Right atrium auricular region (tissue), 2 donors: ENCODE measurements at regions not wholly inside any gene's neighbourhood (a gene's known extent, or its start where the extent isn't known, plus 50 kb on each side); places are given as distances from the start of the nearest gene placed in this dataset.
A peak's percentile ranks its signal among the peaks of the same experiment; 100 is the strongest.

ENCODE experiments used
- DNase-seq: peaks from one replicate; pipeline ENCODE4 v3.0.0-alpha.2; 2019; ENCODE audit warnings: low spot score
- H3K27ac ChIP-seq, 2 donors: fragments of 200-600 bp; sonication (generic); 1 replicate in 1 of 2; 2 replicates in 1 of 2; pipeline ENCODE4 v1.5.1; 2016 to 2019
- H3K27me3 ChIP-seq, 2 donors: fragments of 200-600 bp; sonication (generic); one replicate each; pipeline versions ENCODE4 v1.5.1 to v1.6.0; 2017 to 2019
- H3K36me3 ChIP-seq: fragments of 200-600 bp; sonication (generic); one replicate; pipeline ENCODE4 v1.5.1; 2016
- H3K4me1 ChIP-seq, 2 donors: fragments of 200-600 bp; sonication (generic); one replicate each; pipeline versions ENCODE4 v1.5.1 to v1.6.0; 2017 to 2019
- H3K4me3 ChIP-seq, 2 donors: fragments of 200-600 bp; sonication (generic); 1 replicate in 1 of 2; 2 replicates in 1 of 2; pipeline ENCODE4 v1.5.1; 2017 to 2019; ENCODE audit warnings: mild to moderate bottlenecking in 1 of 2, moderate library complexity in 1 of 2
- H3K9me3 ChIP-seq, 2 donors: fragments of 200-600 bp; sonication (generic); one replicate each; pipeline ENCODE4 v1.5.1; 2019
- TF ChIP-seq, protein P1 (sequence below), 2 donors: fragments of 200-600 bp; sonication (generic); IDR thresholded peaks; one replicate each; pipeline ENCODE4 v1.5.1; 2019; ENCODE audit warnings: antibody characterized with exemption in 2 of 2

- H3K9me3 ChIP-seq: no peaks in the 10 kb centered on the region
- H3K4me1 ChIP-seq: no peaks in the 10 kb centered on the region
- DNase-seq: no peak
- H3K27me3 ChIP-seq: no peaks in the 10 kb centered on the region
- H3K27ac ChIP-seq: no peak overlapping the region
- no peak overlapping the region for H3K4me3 ChIP-seq
- TF ChIP-seq, protein P1, sequence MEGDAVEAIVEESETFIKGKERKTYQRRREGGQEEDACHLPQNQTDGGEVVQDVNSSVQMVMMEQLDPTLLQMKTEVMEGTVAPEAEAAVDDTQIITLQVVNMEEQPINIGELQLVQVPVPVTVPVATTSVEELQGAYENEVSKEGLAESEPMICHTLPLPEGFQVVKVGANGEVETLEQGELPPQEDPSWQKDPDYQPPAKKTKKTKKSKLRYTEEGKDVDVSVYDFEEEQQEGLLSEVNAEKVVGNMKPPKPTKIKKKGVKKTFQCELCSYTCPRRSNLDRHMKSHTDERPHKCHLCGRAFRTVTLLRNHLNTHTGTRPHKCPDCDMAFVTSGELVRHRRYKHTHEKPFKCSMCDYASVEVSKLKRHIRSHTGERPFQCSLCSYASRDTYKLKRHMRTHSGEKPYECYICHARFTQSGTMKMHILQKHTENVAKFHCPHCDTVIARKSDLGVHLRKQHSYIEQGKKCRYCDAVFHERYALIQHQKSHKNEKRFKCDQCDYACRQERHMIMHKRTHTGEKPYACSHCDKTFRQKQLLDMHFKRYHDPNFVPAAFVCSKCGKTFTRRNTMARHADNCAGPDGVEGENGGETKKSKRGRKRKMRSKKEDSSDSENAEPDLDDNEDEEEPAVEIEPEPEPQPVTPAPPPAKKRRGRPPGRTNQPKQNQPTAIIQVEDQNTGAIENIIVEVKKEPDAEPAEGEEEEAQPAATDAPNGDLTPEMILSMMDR (IDR thresholded peaks at IDR 0.05): no peak
- no peaks in the 10 kb centered on the region for H3K36me3 ChIP-seq
These were observed 310.4 kb downstream of the ARAP2 start for GRCh38 chr4:35933901-35934300.

- no peaks in the 10 kb centered on the region for H3K36me3 ChIP-seq
- H3K4me1 ChIP-seq: no peaks in the 10 kb centered on the region
- TF ChIP-seq, protein P1 (IDR thresholded peaks at IDR 0.05): peak in 1 of 2 donors; percentile 70
- no peaks in the 10 kb centered on the region for H3K27me3 ChIP-seq
- no peaks in the 10 kb centered on the region for H3K9me3 ChIP-seq
- no peak overlapping the region for H3K27ac ChIP-seq
- no peak for DNase-seq
- no peak overlapping the region for H3K4me3 ChIP-seq
These were observed 309.9 kb downstream of the ARAP2 start for GRCh38 chr4:35934320-35934981.

DNA sequence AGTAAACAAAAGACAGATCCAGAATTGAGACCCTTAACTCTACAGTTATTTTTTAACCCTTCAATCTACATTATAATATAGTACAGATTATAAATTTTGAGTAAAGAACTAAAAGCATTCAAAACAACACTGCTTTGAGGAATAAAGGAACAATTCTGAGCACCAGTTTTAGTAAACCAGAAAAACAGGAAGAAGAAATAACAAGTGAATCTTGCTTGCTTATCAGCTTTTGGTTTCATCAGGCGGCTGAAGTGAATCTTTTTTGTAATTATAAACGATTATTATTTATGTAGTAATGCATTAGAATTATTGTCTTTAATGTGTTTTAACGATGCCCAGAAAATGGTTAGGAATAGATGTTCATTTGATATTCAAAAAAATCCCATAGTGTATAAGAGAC is 305.4 kb downstream of the ARAP2 start:
- DNase-seq: no peak
- TF ChIP-seq, protein P1 (IDR thresholded peaks at IDR 0.05): no peak
- no peaks in the 10 kb centered on the region for H3K36me3 ChIP-seq
- H3K4me3 ChIP-seq: no peak overlapping the region
- H3K27ac ChIP-seq: no peak overlapping the region
- no peaks in the 10 kb centered on the region for H3K9me3 ChIP-seq
- no peaks in the 10 kb centered on the region for H3K4me1 ChIP-seq
- H3K27me3 ChIP-seq: no peaks in the 10 kb centered on the region

- Histone ChIP-seq H3K36me3 (no peaks in the 10 kb centered on the region), H3K9me3 (no peaks in the 10 kb centered on the region), H3K27me3 (no peaks in the 10 kb centered on the region), H3K4me3 (no peak overlapping the region), H3K27ac (no peak overlapping the region), H3K4me1 (no peaks in the 10 kb centered on the region)
- no peak for DNase-seq
- TF ChIP-seq, protein P1 (IDR thresholded peaks at IDR 0.05): no peak
These were observed 304.6 kb downstream of the ARAP2 start for GRCh38 chr4:35939751-35940150.

DNA sequence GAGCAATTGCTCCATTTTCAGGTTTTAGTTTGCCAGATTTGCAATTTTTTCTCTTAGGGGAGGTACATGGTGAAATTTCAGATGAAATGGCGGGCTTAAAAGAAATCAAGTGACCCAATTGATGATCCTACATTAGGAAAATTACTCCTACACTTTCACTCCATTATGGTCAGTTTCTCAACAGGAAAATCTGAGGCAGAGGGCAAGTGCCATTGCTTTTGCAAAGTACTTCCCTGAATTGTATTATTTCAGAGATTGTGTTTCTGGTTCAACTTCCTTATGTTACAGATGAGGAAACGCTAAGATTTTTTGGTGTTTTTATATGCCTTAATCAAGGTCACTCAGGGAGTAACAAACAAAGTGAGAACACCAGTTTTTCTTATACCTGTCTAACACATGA is 302.2 kb downstream of the ARAP2 start:
- Histone ChIP-seq H3K36me3 (no peaks in the 10 kb centered on the region), H3K4me1 (no peaks in the 10 kb centered on the region), H3K9me3 (no peaks in the 10 kb centered on the region), H3K27ac (no peak overlapping the region), H3K4me3 (no peak overlapping the region), H3K27me3 (no peaks in the 10 kb centered on the region)
- DNase-seq: no peak
- TF ChIP-seq, protein P1 (IDR thresholded peaks at IDR 0.05): no peak

DNA sequence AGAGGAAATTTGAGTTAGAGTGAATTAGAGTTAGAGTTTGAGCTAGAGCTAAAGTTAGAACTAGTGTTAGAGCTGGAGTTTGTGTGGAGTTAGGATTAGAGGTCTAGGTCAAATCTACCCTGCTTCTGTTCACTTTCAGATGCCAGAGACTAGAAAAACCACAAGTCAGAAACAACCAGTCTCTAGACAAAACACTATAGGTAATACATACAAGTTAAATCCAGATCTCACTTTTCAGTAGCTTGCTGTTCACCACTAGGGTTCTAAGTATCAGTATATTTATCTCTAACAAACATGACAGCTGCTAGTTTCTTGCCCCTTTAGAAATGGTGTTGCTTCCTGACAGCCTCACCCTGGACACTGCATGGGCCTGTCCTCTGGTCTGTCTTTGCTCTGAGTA is 300.7 kb downstream of the ARAP2 start:
- no peaks in the 10 kb centered on the region for H3K27me3 ChIP-seq
- no peaks in the 10 kb centered on the region for H3K9me3 ChIP-seq
- H3K36me3 ChIP-seq: no peaks in the 10 kb centered on the region
- H3K4me3 ChIP-seq: no peak overlapping the region
- no peak overlapping the region for H3K27ac ChIP-seq
- TF ChIP-seq, protein P1 (IDR thresholded peaks at IDR 0.05): no peak
- no peaks in the 10 kb centered on the region for H3K4me1 ChIP-seq
- DNase-seq: no peak
